PC-9 (cell line): ENCODE measurements at regions not wholly inside any gene's neighbourhood (a gene's known extent, or its start where the extent isn't known, plus 50 kb on each side); places are given as distances from the start of the nearest gene placed in this dataset.

Source experiments
- CTCF ChIP-seq: fragments of 200-600 bp; sonication (generic); conservative IDR thresholded peaks from 2 replicates; pipeline ENCODE4 v1.6.1; 2017; ENCODE audit warnings: mixed run types, antibody characterized with exemption, mild to moderate bottlenecking, moderate library complexity
- EZH2 ChIP-seq: fragments of 200-600 bp; sonication (generic); IDR thresholded peaks from 2 replicates; pipeline ENCODE4 v1.8.0; 2017; ENCODE audit warnings: antibody characterized with exemption, low read depth

- no peak for TF ChIP-seq CTCF
- TF ChIP-seq EZH2, result no peak
Observed at GRCh38 chr1:221414772-221415539, 326.9 kb downstream of the DUSP10 start.
